ENCODE measurements at regions not wholly inside any gene's neighbourhood (a gene's known extent, or its start where the extent isn't known, plus 50 kb on each side); places are given as distances from the start of the nearest gene placed in this dataset.

DNA sequence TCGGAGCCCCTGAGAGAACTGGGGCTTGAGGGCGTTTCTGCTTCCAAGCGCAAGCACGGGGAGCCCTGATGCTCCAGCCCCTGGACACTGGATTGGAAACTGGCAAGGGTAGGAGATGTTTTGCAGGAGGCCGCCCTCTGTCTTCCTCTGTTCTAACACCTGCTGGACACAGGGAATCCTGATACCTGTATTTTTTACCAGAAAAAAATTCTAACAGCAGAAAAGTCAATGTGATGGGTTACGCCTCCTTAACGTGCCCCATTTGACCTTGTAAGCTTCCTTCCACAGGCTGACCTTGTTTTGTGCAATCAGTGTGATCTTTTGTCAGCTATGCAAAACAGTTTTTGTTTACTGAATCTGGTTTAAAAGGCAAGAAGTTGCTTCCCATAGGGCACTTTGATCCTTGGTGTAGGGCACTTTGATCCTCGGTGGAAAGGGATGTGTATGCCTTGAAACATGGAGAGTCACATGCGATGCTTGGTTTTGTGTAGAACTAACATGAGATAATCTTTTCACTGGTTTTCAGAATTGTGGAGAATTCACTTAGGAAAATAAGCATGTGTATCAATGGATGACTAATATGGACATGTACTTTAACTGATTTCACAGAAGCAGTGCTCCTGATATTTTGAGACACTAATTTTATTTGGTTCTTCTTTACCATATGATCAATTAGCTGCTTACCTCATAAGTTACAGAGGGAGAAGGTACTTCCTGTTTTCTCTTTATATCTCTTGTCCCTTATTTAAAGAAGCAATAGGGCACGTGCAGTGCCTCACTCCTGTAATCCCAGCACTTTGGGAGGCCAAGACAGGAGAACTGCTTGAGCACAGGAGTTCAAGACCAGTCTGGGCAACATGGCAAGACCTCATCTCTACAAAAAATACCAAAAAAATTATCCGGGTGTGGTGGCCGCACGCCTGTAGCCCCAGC, 59.9 kb upstream of the MAP3K4 start:
- H3K27ac ChIP-seq (ENCODE audit: low read length) = no peak overlapping the region
- H3K36me3 ChIP-seq (ENCODE audit: control insufficient read depth, low read depth, low read length) = no peaks in the 10 kb centered on the region

DNA sequence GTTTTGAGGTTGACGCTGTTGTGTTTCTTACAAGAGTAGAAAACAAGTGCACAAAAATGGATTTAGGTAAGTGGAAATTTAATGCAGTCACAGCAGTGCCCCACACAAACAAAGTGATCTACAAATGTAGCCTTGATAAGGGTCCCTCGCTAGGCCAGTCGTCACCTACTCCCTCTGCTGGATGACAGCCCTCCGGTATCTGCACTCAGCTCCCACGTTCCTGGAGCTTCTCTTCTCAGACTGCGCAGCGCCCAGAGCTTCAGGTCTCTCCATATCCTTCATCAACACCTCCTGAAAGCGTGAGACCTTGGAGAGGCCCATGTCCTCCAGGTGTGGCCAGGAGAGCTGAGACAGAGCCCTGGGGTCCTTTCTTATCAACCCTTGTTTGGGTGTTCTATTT, 58.3 kb upstream of the MAP3K4 start:
- Histone ChIP-seq H3K27ac (ENCODE audit: low read length) (no peak overlapping the region), H3K4me3 (ENCODE audit: low read length) (no peak overlapping the region), H3K27me3 (ENCODE audit: control insufficient read depth, insufficient read depth, low read length) (peaks cover 15% of the 10 kb centered on the region), H3K36me3 (ENCODE audit: control insufficient read depth, low read depth, low read length) (no peaks in the 10 kb centered on the region), H3K9me3 (ENCODE audit: control insufficient read depth, low read depth, low read length) (no peaks in the 10 kb centered on the region), H3K9ac (ENCODE audit: low read length) (no peak overlapping the region), H3K4me1 (ENCODE audit: control insufficient read depth, low read depth, low read length) (peaks cover 4% of the 10 kb centered on the region)

More for the DNA sequence above, 59.9 kb upstream of the MAP3K4 start:
- peak overlapping the region; percentile 27 for H3K9ac ChIP-seq (ENCODE audit: low read length)
- no peaks in the 10 kb centered on the region for H3K9me3 ChIP-seq (ENCODE audit: control insufficient read depth, low read depth, low read length)
- peak overlapping the region; percentile 69 for H3K4me3 ChIP-seq (ENCODE audit: low read length)
- H3K4me1 ChIP-seq (ENCODE audit: control insufficient read depth, low read depth, low read length) = peaks cover 4% of the 10 kb centered on the region
- peaks cover 15% of the 10 kb centered on the region for H3K27me3 ChIP-seq (ENCODE audit: control insufficient read depth, insufficient read depth, low read length)

DNA sequence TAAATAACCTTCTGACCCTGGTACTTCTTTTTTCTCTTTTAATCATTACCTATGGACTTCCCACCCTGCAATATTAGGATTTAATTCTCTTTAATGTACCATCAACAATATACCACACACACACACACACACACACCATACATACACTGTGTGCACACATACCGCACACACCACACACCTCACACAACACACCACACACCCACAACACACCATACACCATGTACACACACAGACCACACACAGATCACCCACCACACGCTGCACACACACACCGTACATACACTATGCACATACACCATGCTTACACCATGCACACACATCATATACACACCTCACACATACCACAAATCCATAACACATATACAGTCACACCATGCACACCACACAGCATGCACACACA, 57.4 kb upstream of the MAP3K4 start:
- H3K4me1 ChIP-seq (ENCODE audit: control insufficient read depth, low read depth, low read length) = peaks cover 4% of the 10 kb centered on the region
- H3K9ac ChIP-seq (ENCODE audit: low read length) = no peak overlapping the region
- H3K4me3 ChIP-seq (ENCODE audit: low read length) = no peak overlapping the region
- H3K27ac ChIP-seq (ENCODE audit: low read length) = no peak overlapping the region
- no peaks in the 10 kb centered on the region for H3K9me3 ChIP-seq (ENCODE audit: control insufficient read depth, low read depth, low read length)
- H3K27me3 ChIP-seq (ENCODE audit: control insufficient read depth, insufficient read depth, low read length) = peaks cover 15% of the 10 kb centered on the region
- H3K36me3 ChIP-seq (ENCODE audit: control insufficient read depth, low read depth, low read length) = no peaks in the 10 kb centered on the region

DNA sequence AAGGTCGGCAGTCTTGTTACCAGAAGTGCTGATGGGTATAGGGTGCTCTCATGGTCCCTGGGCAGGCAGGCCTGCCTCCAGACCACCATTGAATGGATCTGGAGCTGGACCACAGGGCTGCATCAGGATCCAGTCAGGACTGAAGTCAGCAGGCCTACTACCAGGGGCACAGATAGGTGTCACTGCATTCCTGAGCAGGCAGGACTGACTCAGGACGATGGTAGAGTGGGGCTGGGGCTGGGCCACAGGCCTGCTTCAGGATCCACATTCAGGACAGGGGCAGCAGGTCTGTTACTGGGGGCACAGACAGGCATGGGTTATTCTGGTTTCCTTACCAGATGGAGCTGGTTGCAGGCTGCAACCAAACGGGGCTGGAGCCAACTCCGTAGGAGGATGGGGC, 51.4 kb upstream of the MAP3K4 start:
- Histone ChIP-seq H3K4me3 (ENCODE audit: low read length) (no peak overlapping the region), H3K27ac (ENCODE audit: low read length) (no peak overlapping the region), H3K36me3 (ENCODE audit: control insufficient read depth, low read depth, low read length) (no peaks in the 10 kb centered on the region), H3K9ac (ENCODE audit: low read length) (no peak overlapping the region), H3K4me1 (ENCODE audit: control insufficient read depth, low read depth, low read length) (no peaks in the 10 kb centered on the region), H3K27me3 (ENCODE audit: control insufficient read depth, insufficient read depth, low read length) (no peaks in the 10 kb centered on the region), H3K9me3 (ENCODE audit: control insufficient read depth, low read depth, low read length) (no peaks in the 10 kb centered on the region)

All from iPS-18a (cell line).